ENCODE measurements at regions not wholly inside any gene's neighbourhood (a gene's known extent, or its start where the extent isn't known, plus 50 kb on each side); places are given as distances from the start of the nearest gene placed in this dataset.

DNA sequence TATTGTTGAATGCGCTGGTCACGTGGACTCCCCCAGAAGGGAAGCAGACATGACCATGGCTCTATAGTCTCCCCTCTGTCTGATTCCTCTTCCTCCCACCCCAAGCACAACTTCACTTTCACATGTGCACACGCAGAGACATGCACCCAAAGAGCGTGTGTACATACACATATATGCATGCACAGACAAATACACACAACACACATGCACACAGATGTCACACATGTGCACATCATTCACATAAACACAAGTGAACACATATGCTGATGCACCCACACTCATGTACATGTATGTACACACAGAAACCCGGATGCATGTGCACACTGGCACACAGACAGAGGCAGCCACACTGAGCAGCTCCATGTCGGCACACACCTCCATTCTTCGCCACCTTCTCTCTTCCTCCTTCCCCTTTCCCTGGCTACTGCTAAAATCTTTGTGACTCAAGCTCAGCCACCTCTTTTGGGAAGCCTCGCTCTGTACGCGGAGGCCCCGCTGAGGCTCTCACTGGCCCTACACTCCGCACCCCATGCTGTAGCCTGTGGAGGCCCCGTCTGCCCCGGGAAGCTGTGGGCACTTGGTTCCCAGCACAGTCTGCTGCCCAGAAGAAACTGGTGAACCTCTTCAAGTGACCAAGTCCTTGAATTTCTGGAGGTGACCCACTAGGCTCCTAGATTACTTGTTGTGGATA, 101.6 kb upstream of the TEX51 start:
- DNase-seq, result no peak

DNA sequence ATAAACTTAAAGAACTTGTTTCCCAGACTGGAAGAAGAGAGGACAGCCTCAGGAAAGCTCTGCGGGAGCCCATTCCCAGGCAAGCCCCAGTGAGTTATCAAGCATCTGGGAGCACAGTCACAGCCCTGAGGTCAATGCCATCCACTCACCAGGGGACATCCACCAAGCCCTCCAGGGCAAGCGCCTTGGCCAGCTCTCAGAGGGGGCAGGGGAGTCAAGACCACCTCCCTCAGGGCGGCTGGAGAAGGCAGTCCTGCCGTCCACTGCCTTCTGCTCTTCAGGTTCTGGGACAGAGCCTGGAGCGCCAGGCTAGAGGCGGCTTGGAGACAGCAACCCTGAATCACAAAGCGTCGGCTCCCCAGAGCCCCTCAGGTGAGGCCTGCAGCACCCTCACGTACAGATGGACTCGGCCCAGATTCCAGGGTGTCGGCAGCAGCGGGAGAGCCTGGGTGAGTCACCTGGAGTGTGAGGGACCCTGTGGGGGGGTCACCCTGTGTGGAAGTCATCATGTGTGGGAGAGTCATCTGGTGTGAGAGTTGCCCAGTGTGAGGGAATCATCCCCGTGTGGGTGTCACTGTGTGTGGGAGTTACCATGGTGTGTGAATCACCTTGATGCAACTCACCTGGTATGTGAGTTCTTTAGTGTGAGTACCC, 100.9 kb upstream of the TEX51 start:
- DNase-seq, result no peak

DNA sequence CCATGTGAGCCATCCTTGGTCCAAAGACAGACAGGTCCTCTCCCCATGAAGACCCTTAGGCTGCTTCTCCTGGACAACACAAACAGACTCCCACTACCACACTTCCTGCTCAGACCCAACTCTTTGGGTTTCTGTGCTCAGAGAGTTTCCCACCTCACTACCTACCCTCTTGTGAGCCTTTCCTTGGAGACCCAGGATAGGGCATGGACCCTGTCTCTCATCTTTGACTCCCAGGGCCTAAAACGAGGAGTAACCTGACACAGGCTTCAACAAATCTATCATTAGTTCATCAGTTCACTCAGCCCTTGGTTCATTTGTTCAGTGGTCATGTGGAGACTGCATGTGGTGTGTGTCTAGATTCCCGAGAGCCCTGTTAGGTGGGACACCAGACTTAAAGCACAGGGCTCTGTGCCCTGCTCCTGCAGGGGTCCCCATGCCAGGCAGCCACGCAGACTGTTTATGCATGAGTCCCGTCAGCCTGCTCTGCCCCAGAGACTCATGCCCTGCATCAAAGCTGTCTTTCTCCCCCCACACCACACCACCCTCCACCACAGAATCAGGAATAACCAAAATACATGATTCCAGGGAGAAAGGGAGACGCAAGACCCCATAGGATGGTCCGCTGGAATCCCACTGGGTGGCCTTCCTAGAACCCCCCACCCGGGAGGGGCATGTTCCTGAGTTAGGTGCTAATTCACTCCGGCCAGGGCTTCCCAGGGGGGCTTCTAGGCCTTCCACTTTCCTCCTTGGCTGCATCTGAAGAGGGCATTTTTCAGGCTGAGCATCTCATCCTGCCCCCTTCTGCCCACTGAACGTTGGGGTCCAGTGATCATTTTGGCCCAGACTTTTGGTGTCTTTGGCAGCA, 100.2 kb upstream of the TEX51 start:
- no peak for DNase-seq

DNA sequence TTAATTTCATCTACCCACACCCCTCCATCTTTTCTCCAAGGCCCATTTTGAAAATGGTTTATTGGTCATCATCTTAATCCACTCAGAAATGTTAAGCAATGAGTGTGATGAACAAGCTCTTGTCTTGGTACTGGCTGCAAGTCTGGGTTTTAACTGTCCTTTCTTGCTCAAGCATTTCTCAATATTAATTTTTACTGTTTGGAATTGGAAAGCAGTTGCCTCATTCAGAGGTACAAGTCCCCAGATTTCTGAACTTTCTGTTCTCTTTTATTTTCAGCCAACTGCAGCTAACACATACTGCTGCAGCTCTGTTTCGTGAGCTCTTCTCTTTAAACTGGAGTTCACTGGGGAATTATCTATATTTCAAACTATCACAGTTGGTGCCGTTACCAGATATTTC, 99.4 kb upstream of the TEX51 start:
- no peak for DNase-seq

DNA sequence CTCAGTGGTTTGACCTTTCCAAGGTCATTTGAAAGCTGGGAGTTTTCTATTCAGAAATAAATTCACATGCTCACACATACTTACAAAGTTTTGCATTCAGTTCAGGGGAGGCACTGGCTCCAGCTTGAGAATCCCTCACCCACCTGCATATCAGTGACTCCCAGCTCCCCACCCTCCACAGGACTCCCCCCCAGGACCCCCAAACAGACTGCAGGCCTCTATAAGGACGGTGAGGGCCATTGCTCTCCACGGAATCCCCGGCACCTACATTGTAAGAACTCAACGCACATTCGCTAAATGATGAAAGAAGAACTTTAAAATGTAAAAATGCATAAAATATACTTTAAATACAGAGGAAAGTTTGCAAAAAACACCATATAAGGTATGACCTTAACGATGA, 97.2 kb upstream of the TEX51 start:
- DNase-seq, result no peak

DNA sequence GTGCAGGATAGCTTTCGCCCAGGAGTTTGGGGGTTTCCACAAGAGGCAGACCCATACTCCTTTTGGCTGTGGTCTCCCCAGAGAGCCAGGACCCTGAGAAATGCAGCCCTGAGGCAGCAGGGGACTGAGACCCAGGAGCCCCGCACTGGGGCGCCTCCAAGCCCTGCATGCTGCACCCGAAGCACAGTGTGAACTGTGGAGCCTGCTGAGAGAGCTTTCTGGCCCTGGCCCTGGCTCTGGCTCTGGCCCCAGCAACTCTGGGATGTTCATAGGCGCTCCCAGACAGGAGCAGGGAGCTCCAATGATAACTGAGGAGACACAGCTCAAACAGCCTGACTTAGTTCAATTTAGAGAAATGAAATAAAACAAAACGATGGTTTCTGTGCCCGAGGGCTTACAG, 96.4 kb upstream of the TEX51 start:
- DNase-seq, result no peak

DNA sequence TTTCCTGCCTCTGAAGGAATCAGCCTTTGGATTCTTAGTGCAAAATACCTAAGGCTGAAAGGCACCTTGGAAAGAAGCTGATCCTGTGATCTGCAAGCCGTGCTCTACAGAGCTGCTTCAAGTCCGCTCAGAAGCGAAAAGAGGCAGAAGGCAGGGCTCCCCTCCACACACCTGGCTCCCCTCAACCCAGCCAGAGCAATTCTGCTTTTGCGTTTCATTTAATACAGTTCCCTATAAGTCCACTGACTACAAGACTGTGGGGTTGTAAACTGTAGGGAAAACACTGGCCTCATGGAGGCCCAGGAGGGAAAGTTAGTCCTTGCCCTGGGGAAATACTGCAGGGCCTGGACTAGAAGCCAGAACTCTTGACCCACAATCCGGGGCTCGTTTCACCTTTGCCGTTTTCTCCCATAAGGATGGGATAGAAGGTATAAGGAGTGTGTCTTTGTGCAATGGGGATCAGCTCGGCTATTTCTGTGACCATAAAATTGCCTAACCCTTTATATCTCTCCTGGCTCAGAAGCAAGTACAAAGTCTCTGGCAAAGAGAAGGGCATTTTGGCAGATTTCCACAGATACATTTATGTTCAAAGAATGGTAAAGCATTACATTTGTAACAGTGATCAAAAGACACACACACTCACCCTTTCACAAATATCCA, 95.8 kb upstream of the TEX51 start:
- no peak for DNase-seq

DNA sequence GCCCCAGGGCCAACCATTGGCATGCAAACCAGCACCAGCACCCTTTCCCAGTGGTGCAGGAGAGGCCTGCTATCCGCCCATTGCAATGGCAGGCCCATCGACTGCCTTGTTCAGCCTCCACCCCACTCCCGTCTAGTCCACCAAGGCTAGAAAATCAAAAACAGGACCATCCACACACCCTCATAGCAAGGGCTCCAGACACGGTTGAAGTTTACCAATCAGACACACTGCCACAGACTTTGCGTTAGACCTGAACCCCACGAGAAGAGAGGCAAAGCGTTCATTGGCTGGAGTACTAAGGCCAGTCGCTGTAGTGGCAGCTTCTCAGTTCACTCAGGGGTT, 95.3 kb upstream of the TEX51 start:
- DNase-seq, result no peak

DNA sequence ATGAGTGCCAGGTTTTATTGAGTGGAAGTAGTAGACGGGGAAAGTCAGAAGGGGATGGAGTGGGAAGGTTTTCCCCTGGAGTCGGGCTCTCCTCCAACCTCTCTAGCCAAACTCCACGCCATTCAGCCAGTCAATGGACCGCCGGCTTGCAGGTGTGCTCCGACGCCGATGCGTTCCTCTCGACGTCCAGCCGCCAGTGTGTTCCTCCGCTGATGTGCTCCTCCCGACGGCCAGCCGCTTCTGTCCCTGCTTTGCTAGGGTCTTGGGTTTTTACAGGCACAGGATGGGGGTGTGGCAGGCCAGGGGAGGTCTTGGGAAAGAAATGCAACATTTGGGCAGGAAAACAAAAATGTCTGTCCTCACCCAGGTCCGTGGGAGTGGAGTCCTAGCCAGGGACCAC, 94.3 kb upstream of the TEX51 start:
- DNase-seq, result no peak

DNA sequence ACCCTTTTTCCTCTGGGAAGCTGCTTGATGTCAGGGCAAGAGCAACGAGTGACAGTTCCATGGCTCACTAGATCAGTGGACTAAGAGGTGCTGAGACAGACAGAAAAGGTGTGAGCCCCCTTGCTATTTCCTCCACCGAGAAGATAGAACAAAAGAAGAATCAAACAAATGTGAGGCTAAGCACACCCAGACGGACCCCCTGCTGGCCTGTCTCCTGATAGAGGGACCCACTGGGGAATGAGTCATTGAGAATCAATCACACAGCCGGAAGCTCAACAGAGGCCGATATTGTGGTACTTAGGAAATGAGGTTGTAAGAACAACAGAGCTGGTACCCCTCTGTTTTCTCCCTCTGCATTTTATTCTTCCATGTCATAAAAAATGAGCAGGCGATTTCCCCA, 89.8 kb upstream of the TEX51 start:
- DNase-seq, result no peak

DNA sequence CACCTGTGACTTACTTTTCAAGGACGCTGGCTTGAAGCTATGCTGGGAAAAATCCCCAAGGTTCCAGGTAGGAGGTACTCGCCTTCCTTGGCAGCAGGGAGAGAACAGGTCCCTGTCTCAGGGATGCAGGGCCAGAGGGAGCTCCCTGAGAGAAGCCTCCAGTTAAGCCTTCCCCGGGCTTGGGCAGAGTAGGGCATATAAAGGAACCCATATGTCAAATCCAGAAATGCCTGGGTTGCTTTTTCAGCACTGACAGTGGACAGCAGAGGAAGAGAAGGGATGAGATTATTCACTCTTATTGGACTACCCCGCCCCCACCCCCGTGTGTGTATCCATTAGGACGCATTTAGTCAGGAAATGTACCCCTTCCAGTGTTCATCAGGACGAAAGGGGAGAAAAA, 89.3 kb upstream of the TEX51 start:
- DNase-seq, result no peak

DNA sequence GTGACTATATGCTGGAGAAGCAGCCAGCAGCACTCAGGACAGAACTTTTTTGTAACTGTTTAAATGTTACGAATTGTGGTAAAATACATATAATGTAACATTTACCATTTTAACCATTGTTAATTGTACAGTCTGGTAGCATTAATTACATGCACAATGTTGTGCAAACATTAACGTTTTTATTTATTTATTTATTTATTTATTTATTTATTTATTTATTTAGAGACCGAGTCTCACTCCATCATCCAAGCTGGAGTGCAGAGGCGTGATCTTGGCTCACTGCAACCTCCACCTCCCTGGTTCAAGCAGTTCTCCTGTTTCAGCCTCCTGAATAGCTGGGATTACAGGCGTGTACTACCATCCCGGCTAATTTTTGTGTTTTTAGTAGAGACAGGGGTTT, 88.7 kb upstream of the TEX51 start:
- no peak for DNase-seq

DNA sequence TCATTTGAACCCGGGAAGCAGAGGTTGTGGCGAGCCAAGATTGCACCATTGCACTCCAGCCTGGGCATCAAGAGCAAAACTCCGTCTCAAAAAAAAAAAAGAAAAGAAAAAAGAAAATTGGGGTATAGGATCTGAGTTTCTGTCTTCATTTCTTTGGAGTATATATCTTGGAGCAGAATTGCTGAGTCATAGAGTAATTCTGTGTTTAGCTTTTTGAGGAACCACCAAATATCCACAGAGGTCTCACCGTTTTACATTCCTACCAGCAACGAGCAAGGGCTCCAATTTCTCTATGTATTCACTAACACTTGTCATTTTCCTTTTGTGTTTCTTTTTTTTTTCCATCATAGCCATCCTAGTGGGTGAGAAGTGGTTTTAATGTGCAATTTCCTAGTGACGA, 87.6 kb upstream of the TEX51 start:
- DNase-seq, result no peak

DNA sequence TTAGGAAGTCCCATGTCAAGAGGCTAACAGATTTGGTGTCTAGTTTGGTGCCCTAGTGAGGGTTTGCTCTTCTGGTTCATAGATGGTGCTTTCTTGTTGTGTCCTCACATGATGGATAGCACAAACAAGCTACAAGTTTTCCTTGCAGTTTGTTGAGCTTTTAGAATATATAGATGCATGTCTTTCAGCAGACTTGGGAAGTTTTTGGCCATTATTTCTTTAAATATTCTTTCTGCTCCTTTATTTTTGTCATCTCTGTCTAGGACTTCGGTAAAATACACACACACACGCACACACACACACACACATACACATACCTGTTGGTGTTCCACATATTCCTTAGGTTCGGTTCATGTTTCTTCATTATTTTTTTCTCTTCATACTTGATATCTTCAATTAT, 81.5 kb upstream of the TEX51 start:
- no peak for DNase-seq

DNA sequence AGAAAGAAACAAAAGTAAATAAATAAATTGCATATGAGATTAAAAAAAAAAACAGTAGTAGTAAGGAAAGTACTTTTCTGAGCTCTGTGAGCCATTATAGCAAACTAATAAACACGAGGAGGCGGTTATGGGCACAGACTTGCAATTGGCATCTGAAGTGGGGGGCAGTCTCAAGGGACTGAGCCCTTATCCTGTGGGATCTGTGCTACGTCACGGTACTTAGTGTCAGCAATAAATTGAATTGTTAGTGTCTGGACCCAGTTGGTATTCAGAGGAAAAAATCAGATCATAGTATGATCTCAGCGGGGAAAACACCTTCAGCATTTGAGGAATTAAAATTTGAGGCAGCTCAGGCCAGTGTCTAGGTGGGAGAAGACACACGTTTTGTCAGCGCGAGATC, 76.6 kb upstream of the TEX51 start:
- DNase-seq, result no peak

DNA sequence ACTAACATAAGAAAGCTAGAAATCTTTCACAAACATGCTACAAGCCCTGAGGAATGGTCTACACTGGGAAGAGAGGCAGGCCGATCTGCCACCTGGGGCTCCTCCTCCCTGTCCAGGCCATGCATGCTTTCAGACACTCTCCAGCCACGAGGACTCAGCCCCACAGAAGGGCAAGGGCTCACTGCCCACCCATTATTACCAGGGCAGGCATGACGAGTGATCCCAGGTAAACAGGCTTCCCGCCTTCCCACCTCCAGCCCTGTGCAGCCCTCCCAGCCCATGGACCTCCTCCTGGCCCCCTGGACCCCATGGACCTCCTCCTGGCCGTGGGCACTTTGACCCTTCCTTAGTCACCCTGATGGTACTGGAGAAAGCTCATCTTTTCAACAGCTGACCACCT, 75.8 kb upstream of the TEX51 start:
- DNase-seq, result no peak

DNA sequence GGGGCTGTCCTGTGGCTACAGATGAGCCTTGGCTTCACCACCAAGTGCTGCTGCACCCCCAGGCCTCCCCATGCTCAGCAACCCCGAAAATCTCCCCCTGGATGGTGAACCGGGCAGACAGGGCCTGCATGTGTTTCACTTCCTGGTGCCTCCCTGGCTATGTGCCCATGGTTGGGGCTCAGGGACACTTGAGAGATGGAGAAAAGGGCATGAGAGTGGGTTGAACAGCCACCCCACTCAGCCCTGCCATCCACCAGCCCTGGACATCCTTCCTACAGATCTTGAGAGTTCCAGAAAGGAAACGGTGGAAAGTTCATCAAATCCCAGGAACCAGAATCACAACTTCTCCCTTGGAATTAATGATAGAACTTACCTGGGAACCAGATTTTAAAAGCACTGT, 74.7 kb upstream of the TEX51 start:
- DNase-seq, result no peak

DNA sequence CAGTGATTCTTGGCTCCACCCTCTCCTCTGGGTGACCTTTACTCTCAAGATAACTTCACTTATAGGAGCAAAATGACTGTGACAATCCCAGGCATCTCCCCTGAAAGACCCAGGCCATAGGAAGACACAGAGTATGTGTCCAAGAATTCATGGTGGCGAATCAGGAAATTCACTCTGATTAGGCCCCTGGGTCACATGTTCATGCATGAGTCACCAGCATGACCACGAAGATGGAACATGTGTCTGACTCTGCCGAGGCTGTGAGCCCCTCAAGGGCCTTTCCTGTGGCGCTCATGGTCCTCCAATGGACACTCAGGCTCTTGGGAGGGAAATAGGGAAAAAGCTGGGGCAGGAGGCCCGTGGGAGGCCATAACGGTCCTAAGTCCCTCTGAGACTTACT, 74.0 kb upstream of the TEX51 start:
- DNase-seq, result no peak

DNA sequence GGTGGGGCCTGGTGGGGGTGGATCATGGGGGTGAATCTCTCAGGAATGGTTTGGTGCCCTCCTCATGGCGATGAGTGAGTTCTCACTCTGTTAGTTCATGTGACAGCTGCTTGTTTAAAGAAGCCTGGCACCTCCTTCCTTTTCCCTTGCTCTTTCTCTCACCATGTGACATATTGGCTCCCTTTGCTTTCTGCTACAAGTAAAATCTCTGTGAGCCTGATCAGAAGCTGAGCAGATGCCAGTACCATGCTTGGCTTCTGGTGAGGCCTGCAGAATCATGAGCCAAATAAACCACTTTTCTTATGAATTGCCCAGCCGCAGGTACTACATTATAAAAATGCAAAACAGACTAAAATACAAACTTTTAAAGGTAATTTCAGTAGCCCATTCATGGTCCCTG, 73.4 kb upstream of the TEX51 start:
- DNase-seq, result no peak

DNA sequence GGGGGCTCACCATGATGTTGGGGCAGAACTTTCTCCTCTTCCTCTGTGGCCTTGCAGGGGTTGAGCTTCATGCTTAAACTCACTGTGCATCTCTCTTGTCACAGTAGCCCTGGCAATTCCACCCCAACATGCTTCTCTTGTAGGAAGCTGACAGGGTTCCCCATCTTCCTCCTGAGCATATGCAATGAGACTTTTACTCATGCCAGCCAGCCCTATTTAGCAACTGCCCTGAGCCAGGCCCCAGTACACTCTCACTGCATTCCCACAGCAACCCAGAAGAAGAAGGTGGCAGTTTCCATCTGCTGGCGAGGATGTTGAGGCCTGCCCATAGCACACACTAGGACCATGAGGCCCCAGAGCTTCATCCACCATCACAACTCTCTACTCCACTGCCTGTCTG, 72.2 kb upstream of the TEX51 start:
- DNase-seq, result no peak

DNA sequence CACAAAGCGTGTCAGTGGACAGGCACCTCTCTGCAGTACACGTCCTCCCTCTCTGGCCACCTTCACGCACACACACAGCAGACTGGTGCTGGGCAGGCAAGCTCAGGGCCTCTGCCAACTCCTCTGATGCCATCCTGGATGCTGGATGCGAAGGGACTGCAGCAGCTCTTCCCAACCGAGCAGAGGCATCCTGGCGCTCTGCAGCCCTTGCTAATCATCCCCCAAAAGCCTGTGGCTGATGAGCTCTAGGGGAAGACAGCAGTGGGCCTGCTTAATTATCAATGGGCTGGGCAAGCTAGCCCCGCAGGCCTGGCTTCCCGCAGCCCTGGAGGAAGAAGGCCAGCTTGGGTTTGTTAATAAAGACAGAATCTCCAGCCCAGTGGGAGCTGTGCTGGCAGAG, 71.3 kb upstream of the TEX51 start:
- no peak for DNase-seq

DNA sequence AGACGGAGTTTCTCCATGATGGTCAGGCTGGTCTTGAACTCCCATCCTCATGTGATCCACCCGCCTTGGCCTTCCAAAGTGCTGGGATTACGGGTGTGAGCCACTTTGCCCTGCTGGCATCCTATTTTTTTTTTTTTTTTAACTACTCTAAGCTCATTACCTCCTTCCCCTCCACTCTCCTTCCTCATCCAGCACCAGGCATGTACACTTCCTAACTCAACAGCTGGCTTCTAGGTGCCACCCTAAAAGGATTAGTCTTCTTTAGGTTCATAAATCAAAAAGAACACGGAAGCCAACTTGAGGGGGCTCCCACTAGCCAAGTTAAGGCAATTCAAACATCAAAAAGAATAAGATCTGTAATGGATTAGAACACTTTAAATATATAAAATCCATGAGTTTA, 70.6 kb upstream of the TEX51 start:
- DNase-seq, result no peak

DNA sequence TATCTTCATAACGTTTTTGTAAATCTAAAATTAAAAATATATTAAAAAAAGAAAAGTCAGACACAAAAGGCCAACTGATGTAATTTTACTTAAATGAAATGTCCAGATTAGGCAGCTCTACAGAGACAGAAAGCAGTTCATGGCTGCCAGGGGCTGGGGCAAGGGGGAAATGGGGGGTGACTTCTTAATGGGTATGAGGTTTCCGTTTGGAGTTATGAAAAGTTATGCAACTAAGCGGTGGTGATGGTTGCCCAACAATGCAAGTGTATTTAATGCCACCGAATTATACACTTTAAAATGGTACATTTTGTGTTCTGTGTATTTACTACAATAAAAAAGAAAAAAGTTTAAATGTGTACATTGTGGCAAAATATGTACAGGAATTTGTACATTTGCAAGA, 70.2 kb upstream of the TEX51 start:
- DNase-seq, result no peak
